Caco-2 (cell line): ENCODE measurements at regions not wholly inside any gene's neighbourhood (a gene's known extent, or its start where the extent isn't known, plus 50 kb on each side); places are given as distances from the start of the nearest gene placed in this dataset.

Experiments used
- BruUV-seq: library from RNA; stranded (reverse); fragments of 400-500 nt; replicated peaks from 2 replicates; lab custom pipeline; 2021; lab: Mats Ljungman, UMichigan
- CTCF ChIA-PET: fragments of 300-600 bp; sonication (Branson Sonifier 250); formaldehyde crosslinking; loops from one replicate; lab custom pipeline; 2022; ENCODE audit warnings: antibody characterized with exemption; lab: Charles Lee
- POLR2A ChIA-PET: fragments of 300-600 bp; sonication (Branson Sonifier 250); formaldehyde crosslinking; loops from one replicate; lab custom pipeline; 2022; ENCODE audit warnings: antibody characterized with exemption; lab: Charles Lee
- DNase-seq, 2 experiments: peaks; one replicate each; pipeline versions ENCODE4 v3.0.0 to v3.0.0-alpha.2; 2020 to 2022
- H3K27me3 ChIP-seq: replicated peaks from 2 replicates; pipeline ENCODE4 v1.6.0; 2011; ENCODE audit warnings: low read length; ENCODE audit not compliant: control insufficient read depth, insufficient read depth
- H3K36me3 ChIP-seq: 2 replicates; pipeline ENCODE4 v1.5.1; 2011; ENCODE audit warnings: low read length; ENCODE audit not compliant: control insufficient read depth, insufficient read depth
- H3K4me1 ChIP-seq: fragments of 250-450 bp; sonication (Bioruptor Pico); 2 replicates; pipeline ENCODE4 v1.5.1; 2020; ENCODE audit warnings: mild to moderate bottlenecking
- H3K4me3 ChIP-seq: 2 replicates; pipeline ENCODE4 v1.5.1; 2011; ENCODE audit warnings: low read depth, mild to moderate bottlenecking, control low read depth, low read length
- H3K9me3 ChIP-seq: fragments of 250-450 bp; sonication (Bioruptor Pico); 2 replicates; pipeline ENCODE4 v1.5.1; 2020; ENCODE audit warnings: mild to moderate bottlenecking, moderate library complexity
- H3K27ac Mint-ChIP-seq: one replicate; pipeline ENCODE4 v1.8.0; 2022; ENCODE audit warnings: mixed read lengths; ENCODE audit not compliant: unreplicated experiment
- H3K27me3 Mint-ChIP-seq: one replicate; pipeline ENCODE4 v1.8.0; 2022; ENCODE audit warnings: mixed read lengths; ENCODE audit not compliant: insufficient read depth, unreplicated experiment
- H3K36me3 Mint-ChIP-seq: one replicate; pipeline ENCODE4 v1.8.0; 2022; ENCODE audit warnings: mild to moderate bottlenecking, mixed read lengths; ENCODE audit not compliant: insufficient read depth, unreplicated experiment
- H3K4me1 Mint-ChIP-seq: one replicate; pipeline ENCODE4 v1.8.0; 2022; ENCODE audit warnings: low read depth, mixed read lengths; ENCODE audit not compliant: unreplicated experiment
- H3K4me3 Mint-ChIP-seq: one replicate; pipeline ENCODE4 v1.8.0; 2022; ENCODE audit warnings: mild to moderate bottlenecking, moderate library complexity, mixed read lengths; ENCODE audit not compliant: unreplicated experiment
- H3K9me3 Mint-ChIP-seq: one replicate; pipeline ENCODE4 v1.8.0; 2022; ENCODE audit warnings: mixed read lengths; ENCODE audit not compliant: unreplicated experiment
- CTCF ChIP-seq, 2 experiments: fragments of 200-600 bp in 1 of 2; IDR thresholded peaks; 1 replicate in 1 of 2; 2 replicates in 1 of 2; pipeline versions ENCODE4 v1.5.1 to v1.8.0; 2011 to 2022; ENCODE audit warnings: antibody characterized with exemption in 1 of 2, control low read depth in 1 of 2, inconsistent platforms in 1 of 2, low read depth in 1 of 2, low read length in 1 of 2, mild to moderate bottlenecking in 1 of 2, moderate library complexity in 1 of 2; ENCODE audit not compliant: insufficient read depth in 1 of 2, severe bottlenecking in 1 of 2, unreplicated experiment in 1 of 2
- intact Hi-C: fragments of 100-400 bp; cut with micrococcal nuclease; formaldehyde crosslinking; loops from one replicate; pipeline ENCODE4 v1.10.0; 2022; ENCODE audit not compliant: unreplicated experiment

GRCh38 chr13:104625201-104625600, 1559.0 kb upstream of the SLC10A2 start:
- intact Hi-C loops, result no loop called here
- no peaks in the 10 kb centered on the region for H3K9me3 ChIP-seq
- ChIA-PET CTCF (no interaction called here), POLR2A (no interaction called here)
- Mint-ChIP-seq H3K27me3 (no peaks in the 10 kb centered on the region), H3K4me3 (no peak overlapping the region), H3K4me1 (no peaks in the 10 kb centered on the region), H3K36me3 (no peaks in the 10 kb centered on the region), H3K27ac (no peak overlapping the region), H3K9me3 (no peaks in the 10 kb centered on the region)
- H3K27me3 ChIP-seq, result no peaks in the 10 kb centered on the region
- DNase-seq, result no peak
- BruUV-seq, result no TSS peak
- H3K36me3 ChIP-seq, result no peaks in the 10 kb centered on the region
- no peaks in the 10 kb centered on the region for H3K4me1 ChIP-seq
- no peak overlapping the region for H3K4me3 ChIP-seq
- TF ChIP-seq CTCF (IDR thresholded peaks at IDR 0.05; ENCODE audit: insufficient read depth in 1 of 2, low read depth in 1 of 2, low read length in 1 of 2, severe bottlenecking in 1 of 2, unreplicated experiment in 1 of 2), result no peak

GRCh38 chr13:104616990-104617389, 1550.8 kb upstream of the SLC10A2 start:
- Mint-ChIP-seq H3K9me3 (peaks cover 18% of the 10 kb centered on the region), H3K27ac (no peak overlapping the region), H3K4me3 (no peak overlapping the region), H3K36me3 (no peaks in the 10 kb centered on the region), H3K4me1 (no peaks in the 10 kb centered on the region), H3K27me3 (no peaks in the 10 kb centered on the region)
- intact Hi-C loops, result no loop called here
- Histone ChIP-seq H3K4me1 (no peaks in the 10 kb centered on the region), H3K9me3 (no peaks in the 10 kb centered on the region), H3K27me3 (no peaks in the 10 kb centered on the region), H3K36me3 (no peaks in the 10 kb centered on the region), H3K4me3 (no peak overlapping the region)
- ChIA-PET CTCF (no interaction called here), POLR2A (no interaction called here)
- BruUV-seq, result no TSS peak
- TF ChIP-seq CTCF (IDR thresholded peaks at IDR 0.05; ENCODE audit: insufficient read depth in 1 of 2, low read depth in 1 of 2, low read length in 1 of 2, severe bottlenecking in 1 of 2, unreplicated experiment in 1 of 2), result no peak
- no peak for DNase-seq

- intact Hi-C loops, result no loop called here
- no peak for TF ChIP-seq CTCF (IDR thresholded peaks at IDR 0.05; ENCODE audit: insufficient read depth in 1 of 2, low read depth in 1 of 2, low read length in 1 of 2, severe bottlenecking in 1 of 2, unreplicated experiment in 1 of 2)
- DNase-seq, result no peak
- Histone ChIP-seq H3K36me3 (no peaks in the 10 kb centered on the region), H3K9me3 (no peaks in the 10 kb centered on the region), H3K4me3 (no peak overlapping the region), H3K4me1 (no peaks in the 10 kb centered on the region), H3K27me3 (no peaks in the 10 kb centered on the region)
- CTCF ChIA-PET, result no interaction called here
- no TSS peak for BruUV-seq
- Mint-ChIP-seq H3K4me3 (no peak overlapping the region), H3K9me3 (peaks cover 18% of the 10 kb centered on the region), H3K27me3 (no peaks in the 10 kb centered on the region), H3K36me3 (no peaks in the 10 kb centered on the region), H3K27ac (no peak overlapping the region), H3K4me1 (no peaks in the 10 kb centered on the region)
- POLR2A ChIA-PET, result no interaction called here
These were observed 1548.3 kb upstream of the SLC10A2 start for GRCh38 chr13:104614361-104615145.
